NCI-H748 (cell line): ENCODE measurements at regions not wholly inside any gene's neighbourhood (a gene's known extent, or its start where the extent isn't known, plus 50 kb on each side); places are given as distances from the start of the nearest gene placed in this dataset.
"Not testable (repeated sequence)": the region's sequence is repeated elsewhere in the genome, so short reads cannot be mapped to it uniquely, and the experiment has no call there.

Experiments used
- DNase-seq: peaks from one replicate; lab custom pipeline; 2025; ENCODE audit not compliant: unreplicated experiment; lab: John Stamatoyannopoulos, UW

DNA sequence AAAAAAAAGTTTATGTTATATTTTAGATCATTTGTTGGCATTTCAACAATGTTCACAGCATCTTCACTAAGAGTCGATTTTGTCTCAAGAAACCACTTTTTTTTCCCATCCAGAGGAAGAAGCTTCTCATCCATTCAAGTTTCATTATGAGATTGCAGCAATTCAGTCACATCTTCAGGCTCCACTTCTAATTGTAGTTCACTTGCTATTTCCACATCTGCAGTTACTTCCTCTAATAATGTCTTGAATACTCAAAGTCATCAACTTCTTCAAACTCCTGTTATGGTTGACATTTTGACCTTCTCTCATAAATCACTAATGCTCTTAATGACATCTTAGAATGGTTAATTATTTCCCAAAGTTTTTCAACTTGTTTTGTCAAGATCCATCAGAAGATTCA lies 61.3 kb upstream of the CHORDC1 start:
- no peak for DNase-seq

DNA sequence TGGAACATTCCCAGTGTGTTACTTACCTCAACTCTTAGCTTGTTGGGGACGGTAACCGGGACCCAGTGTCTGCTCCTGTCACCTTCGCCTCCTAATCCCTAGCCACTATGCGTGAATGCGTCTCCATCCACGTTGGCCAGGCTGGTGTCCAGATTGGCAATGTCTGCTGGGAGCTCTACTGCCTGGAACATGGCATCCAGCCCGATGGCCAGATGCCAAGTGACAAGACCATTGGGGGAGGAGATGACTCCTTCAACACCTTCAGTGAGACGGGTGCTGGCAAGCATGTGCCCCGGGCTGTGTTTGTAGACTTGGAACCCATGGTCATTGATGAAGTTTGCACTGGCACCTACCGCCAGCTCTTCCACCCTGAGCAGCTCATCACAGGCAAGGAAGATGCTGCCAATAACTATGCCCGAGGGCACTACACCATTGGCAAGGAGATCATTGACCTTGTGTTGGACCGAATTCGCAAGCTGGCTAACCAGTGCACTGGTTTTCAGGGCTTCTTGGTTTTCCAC lies 59.8 kb upstream of the CHORDC1 start:
- DNase-seq, result not testable (repeated sequence)

DNA sequence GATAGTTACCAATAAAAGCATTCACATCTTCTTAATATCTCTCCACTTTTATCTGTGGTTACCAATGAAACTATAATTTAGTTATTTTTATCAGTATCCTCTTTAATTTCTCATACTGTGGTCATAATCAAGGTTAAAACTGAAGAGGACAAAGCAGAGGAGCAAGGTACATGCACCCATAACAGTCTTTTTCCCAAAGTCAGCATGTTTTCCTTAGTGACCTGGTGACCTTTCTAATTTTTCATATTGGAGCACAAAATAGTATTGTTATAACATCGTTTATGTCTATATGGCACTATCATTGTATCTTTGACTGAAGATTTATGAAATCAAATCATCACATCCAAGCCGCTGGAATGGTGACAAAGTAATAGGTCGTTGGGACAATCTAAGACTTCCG lies 51.5 kb upstream of the CHORDC1 start:
- no peak for DNase-seq
